OCI-LY1 (cell line): ENCODE measurements at regions not wholly inside any gene's neighbourhood (a gene's known extent, or its start where the extent isn't known, plus 50 kb on each side); places are given as distances from the start of the nearest gene placed in this dataset.

Experiments
- H2AFZ ChIP-seq: fragments of 200-600 bp; sonication (generic), shearing (Covaris generic); 2 replicates; pipeline ENCODE4 v1.6.0; 2014; ENCODE audit warnings: antibody characterized with exemption, mild to moderate bottlenecking, low read length
- H3F3A ChIP-seq: fragments of 200-600 bp; sonication (generic), shearing (Covaris generic); 2 replicates; pipeline ENCODE4 v1.6.0; 2014; ENCODE audit warnings: mild to moderate bottlenecking, antibody characterized with exemption, low read length, moderate library complexity; ENCODE audit not compliant: insufficient read depth
- H3K27ac ChIP-seq: fragments of 200-600 bp; sonication (generic); 2 replicates; pipeline ENCODE4 v1.5.1; 2014; ENCODE audit warnings: low read length, mixed run types, mild to moderate bottlenecking, low read depth; ENCODE audit not compliant: poor library complexity, severe bottlenecking
- H3K27me3 ChIP-seq: fragments of 200-600 bp; sonication (generic); 2 replicates; pipeline ENCODE4 v1.6.0; 2014; ENCODE audit warnings: antibody characterized with exemption, mild to moderate bottlenecking, low read length, moderate library complexity; ENCODE audit not compliant: insufficient read depth
- H3K36me3 ChIP-seq: fragments of 200-600 bp; sonication (generic); 2 replicates; pipeline ENCODE4 v1.6.1; 2014; ENCODE audit warnings: mild to moderate bottlenecking, antibody characterized with exemption, low read length, moderate library complexity, mixed read lengths; ENCODE audit not compliant: insufficient read depth
- H3K4me1 ChIP-seq: fragments of 200-600 bp; sonication (generic); 2 replicates; pipeline ENCODE4 v1.5.1; 2014; ENCODE audit warnings: mild to moderate bottlenecking, low read length, moderate library complexity; ENCODE audit not compliant: insufficient read depth, severe bottlenecking
- H3K4me2 ChIP-seq: fragments of 200-600 bp; sonication (generic), shearing (Covaris generic); 2 replicates; pipeline ENCODE4 v1.6.1; 2014; ENCODE audit warnings: low read length
- H3K4me3 ChIP-seq: fragments of 200-600 bp; sonication (generic); 2 replicates; pipeline ENCODE4 v1.5.1; 2014; ENCODE audit warnings: low read length, low read depth, mild to moderate bottlenecking, mixed read lengths; ENCODE audit not compliant: poor library complexity, severe bottlenecking
- H3K79me2 ChIP-seq: fragments of 200-600 bp; shearing (Covaris generic); 2 replicates; pipeline ENCODE4 v1.6.1; 2016; ENCODE audit warnings: mixed run types, low read length, mixed read lengths; ENCODE audit not compliant: insufficient read depth
- H3K9ac ChIP-seq: fragments of 200-600 bp; sonication (generic), shearing (Covaris generic); 2 replicates; pipeline ENCODE4 v1.6.1; 2014; ENCODE audit warnings: mild to moderate bottlenecking, low read length, mixed read lengths
- H3K9me2 ChIP-seq: fragments of 200-600 bp; sonication (generic), shearing (Covaris generic); 2 replicates; pipeline ENCODE4 v1.6.1; 2014; ENCODE audit warnings: low read depth, mild to moderate bottlenecking, low read length, mixed read lengths
- H3K9me3 ChIP-seq: fragments of 200-600 bp; shearing (Covaris generic); 2 replicates; pipeline ENCODE4 v1.6.1; 2014; ENCODE audit warnings: low read length, mixed read lengths
- H4K20me1 ChIP-seq: fragments of 200-600 bp; sonication (generic), shearing (Covaris generic); 2 replicates; pipeline ENCODE4 v1.6.0; 2016; ENCODE audit warnings: mild to moderate bottlenecking, low read length; ENCODE audit not compliant: insufficient read depth
- EZH2 ChIP-seq: fragments of 200-600 bp; sonication (generic), shearing (Covaris generic); IDR thresholded peaks from 2 replicates; pipeline ENCODE4 v1.8.0; 2017; ENCODE audit warnings: borderline replicate concordance, mixed run types, mild to moderate bottlenecking, antibody characterized with exemption, low read length, moderate library complexity, mixed read lengths
- TF ChIP-seq, protein P1 (sequence below): fragments of 200-600 bp; sonication (generic), shearing (Covaris generic); IDR thresholded peaks from 2 replicates; pipeline ENCODE4 v1.5.1; 2017; ENCODE audit warnings: mild to moderate bottlenecking, antibody characterized with exemption, low read length, moderate library complexity, mixed read lengths

DNA sequence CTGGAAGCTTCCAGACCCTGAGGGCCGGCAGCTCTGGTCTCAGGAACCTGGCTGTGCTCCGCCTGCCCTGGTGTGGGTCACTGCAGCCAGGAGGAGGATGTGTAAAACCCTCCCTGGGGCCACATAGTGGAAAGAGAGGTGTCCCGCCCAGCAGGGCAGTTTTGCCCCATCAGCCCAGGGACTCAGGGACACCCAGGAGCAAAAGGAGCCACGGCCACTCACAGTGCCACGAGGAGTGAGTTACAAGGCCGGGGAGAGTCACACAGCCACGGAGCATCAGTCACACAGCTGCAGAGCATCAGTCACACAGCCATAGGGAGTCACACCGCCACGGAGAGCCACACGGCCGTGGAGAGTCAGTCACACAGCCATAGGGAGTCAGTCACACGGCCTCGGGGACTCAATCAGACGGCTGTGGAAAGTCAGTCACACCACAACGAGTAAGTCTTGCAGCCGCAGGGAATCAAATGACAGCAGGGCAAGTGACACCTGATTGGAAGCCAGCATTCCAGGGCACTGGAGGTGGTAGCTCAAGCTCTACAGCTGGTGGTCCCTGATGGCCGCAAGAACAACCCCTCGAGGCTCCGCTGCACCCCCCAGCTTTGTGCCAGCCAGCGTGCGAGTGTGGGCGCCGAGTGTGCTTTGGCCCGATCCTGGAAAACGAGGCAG, 60.9 kb downstream of the DLL1 start:
- no peaks in the 10 kb centered on the region for H3K9me3 ChIP-seq
- no peak overlapping the region for H3K27ac ChIP-seq
- no peaks in the 10 kb centered on the region for H3K36me3 ChIP-seq
- H3F3A ChIP-seq: no peaks in the 10 kb centered on the region
- no peaks in the 10 kb centered on the region for H3K9me2 ChIP-seq
- no peak overlapping the region for H3K4me3 ChIP-seq
- no peaks in the 10 kb centered on the region for H3K79me2 ChIP-seq
- H3K4me1 ChIP-seq: no peaks in the 10 kb centered on the region
- no peak overlapping the region for H2AFZ ChIP-seq
- no peak overlapping the region for H3K4me2 ChIP-seq
- no peaks in the 10 kb centered on the region for H4K20me1 ChIP-seq
- no peak overlapping the region for H3K9ac ChIP-seq
- TF ChIP-seq, protein P1, sequence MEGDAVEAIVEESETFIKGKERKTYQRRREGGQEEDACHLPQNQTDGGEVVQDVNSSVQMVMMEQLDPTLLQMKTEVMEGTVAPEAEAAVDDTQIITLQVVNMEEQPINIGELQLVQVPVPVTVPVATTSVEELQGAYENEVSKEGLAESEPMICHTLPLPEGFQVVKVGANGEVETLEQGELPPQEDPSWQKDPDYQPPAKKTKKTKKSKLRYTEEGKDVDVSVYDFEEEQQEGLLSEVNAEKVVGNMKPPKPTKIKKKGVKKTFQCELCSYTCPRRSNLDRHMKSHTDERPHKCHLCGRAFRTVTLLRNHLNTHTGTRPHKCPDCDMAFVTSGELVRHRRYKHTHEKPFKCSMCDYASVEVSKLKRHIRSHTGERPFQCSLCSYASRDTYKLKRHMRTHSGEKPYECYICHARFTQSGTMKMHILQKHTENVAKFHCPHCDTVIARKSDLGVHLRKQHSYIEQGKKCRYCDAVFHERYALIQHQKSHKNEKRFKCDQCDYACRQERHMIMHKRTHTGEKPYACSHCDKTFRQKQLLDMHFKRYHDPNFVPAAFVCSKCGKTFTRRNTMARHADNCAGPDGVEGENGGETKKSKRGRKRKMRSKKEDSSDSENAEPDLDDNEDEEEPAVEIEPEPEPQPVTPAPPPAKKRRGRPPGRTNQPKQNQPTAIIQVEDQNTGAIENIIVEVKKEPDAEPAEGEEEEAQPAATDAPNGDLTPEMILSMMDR: no peak
- TF ChIP-seq EZH2: no peak
- H3K27me3 ChIP-seq: peaks cover 4% of the 10 kb centered on the region

DNA sequence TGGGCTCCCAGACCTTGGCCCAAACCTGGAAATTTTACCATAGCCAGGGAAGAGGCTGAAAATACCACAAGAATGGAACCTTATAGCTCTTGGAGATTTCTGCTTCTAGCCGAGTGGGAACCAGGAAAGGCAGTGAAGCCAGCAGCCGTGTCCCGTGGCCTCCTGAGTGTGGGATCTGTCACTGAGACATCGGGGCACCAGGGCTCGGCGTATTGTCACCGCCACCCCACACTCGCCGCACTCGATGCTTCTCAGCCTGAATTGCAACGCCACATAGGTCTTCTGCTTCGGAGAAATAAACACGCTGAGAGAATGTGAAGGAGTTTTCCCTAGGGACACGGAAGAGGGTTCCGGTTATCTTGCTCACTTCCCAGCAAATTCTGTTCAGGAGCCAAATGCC, 61.5 kb downstream of the DLL1 start:
- H3K27me3 ChIP-seq: peaks cover 4% of the 10 kb centered on the region
- no peak overlapping the region for H3K9ac ChIP-seq
- H2AFZ ChIP-seq: no peak overlapping the region
- H3K79me2 ChIP-seq: no peaks in the 10 kb centered on the region
- no peak for TF ChIP-seq EZH2
- TF ChIP-seq, protein P1: no peak
- H3K4me2 ChIP-seq: no peak overlapping the region
- H3K9me2 ChIP-seq: no peaks in the 10 kb centered on the region
- no peaks in the 10 kb centered on the region for H3F3A ChIP-seq
- no peak overlapping the region for H3K27ac ChIP-seq
- H3K36me3 ChIP-seq: no peaks in the 10 kb centered on the region
- no peaks in the 10 kb centered on the region for H3K9me3 ChIP-seq
- no peaks in the 10 kb centered on the region for H3K4me1 ChIP-seq
- no peaks in the 10 kb centered on the region for H4K20me1 ChIP-seq
- H3K4me3 ChIP-seq: no peak overlapping the region

DNA sequence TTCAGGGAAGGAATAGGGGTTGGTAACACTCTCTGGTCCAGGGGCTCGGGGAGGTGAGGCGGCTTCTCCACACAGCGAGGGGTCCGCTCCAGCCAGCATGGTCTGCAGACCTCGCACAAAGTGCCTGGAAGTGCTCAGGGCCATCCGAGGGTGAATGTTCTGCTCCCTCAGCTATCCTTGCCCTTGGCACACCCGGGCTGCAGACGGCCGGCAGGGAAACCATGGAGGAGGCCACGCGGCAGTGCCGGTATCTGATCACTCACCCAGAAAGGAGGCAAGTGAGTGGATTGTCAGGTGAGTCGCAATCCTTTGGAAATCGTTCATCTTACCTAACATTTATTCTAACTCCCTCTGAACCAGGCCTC, 62.0 kb downstream of the DLL1 start:
- H2AFZ ChIP-seq: no peak overlapping the region

More for the DNA sequence above, 62.0 kb downstream of the DLL1 start:
- Histone ChIP-seq H3K4me3 (no peak overlapping the region), H3K4me1 (no peaks in the 10 kb centered on the region), H3F3A (no peaks in the 10 kb centered on the region), H3K9me3 (no peaks in the 10 kb centered on the region), H3K9me2 (no peaks in the 10 kb centered on the region), H4K20me1 (no peaks in the 10 kb centered on the region), H3K79me2 (no peaks in the 10 kb centered on the region), H3K4me2 (no peak overlapping the region), H3K27me3 (peaks cover 4% of the 10 kb centered on the region), H3K36me3 (no peaks in the 10 kb centered on the region), H3K27ac (no peak overlapping the region), H3K9ac (no peak overlapping the region)
- no peak for TF ChIP-seq EZH2
- TF ChIP-seq, protein P1: no peak
